Heart left ventricle (tissue), 16 donors: ENCODE measurements at regions not wholly inside any gene's neighbourhood (a gene's known extent, or its start where the extent isn't known, plus 50 kb on each side); places are given as distances from the start of the nearest gene placed in this dataset.

Experiments
- ATAC-seq, 4 donors: fragments of 200-7000 bp; cut with Tn5 transposase; one replicate each; pipeline ENCODE4 v1.9.1; 2020 to 2022; ENCODE audit warnings: moderate library complexity in 4 of 4, mild to moderate bottlenecking in 3 of 4, moderate number of reproducible peaks in 1 of 4
- DNase-seq, 5 donors: peaks; one replicate each; pipeline ENCODE4 v3.0.0-alpha.2; 2020
- H3K27ac ChIP-seq, 12 donors: fragments of 200-600 bp; sonication (generic) in 4 of 12; one replicate each; pipeline versions ENCODE4 v1.5.0 to v1.8.0; 2016 to 2022; ENCODE audit warnings: mild to moderate bottlenecking in 2 of 12
- H3K27me3 ChIP-seq, 9 donors: fragments of 200-600 bp; sonication (generic) in 2 of 9; one replicate each; pipeline versions ENCODE4 v1.5.1 to v1.8.0; 2016 to 2022; ENCODE audit warnings: mild to moderate bottlenecking in 3 of 9
- H3K36me3 ChIP-seq, 9 donors: fragments of 200-600 bp; sonication (generic) in 2 of 9; one replicate each; pipeline versions ENCODE4 v1.5.0 to v1.8.0; 2018 to 2022; ENCODE audit warnings: mild to moderate bottlenecking in 2 of 9
- H3K4me1 ChIP-seq, 12 donors: fragments of 200-600 bp; sonication (generic) in 4 of 12; one replicate each; pipeline versions ENCODE4 v1.5.0 to v1.8.0; 2016 to 2022; ENCODE audit warnings: mild to moderate bottlenecking in 3 of 12
- H3K4me3 ChIP-seq, 12 donors: fragments of 200-600 bp; sonication (generic) in 4 of 12; one replicate each; pipeline versions ENCODE4 v1.5.0 to v1.8.0; 2017 to 2022; ENCODE audit warnings: mild to moderate bottlenecking in 9 of 12, moderate library complexity in 4 of 12
- H3K9me3 ChIP-seq, 12 donors: fragments of 200-600 bp; sonication (generic) in 4 of 12; one replicate each; pipeline versions ENCODE4 v1.5.0 to v1.8.0; 2016 to 2022; ENCODE audit warnings: mild to moderate bottlenecking in 1 of 12
- CTCF ChIP-seq, 12 donors: fragments of 200-600 bp; sonication (generic) in 4 of 12; IDR thresholded peaks; one replicate each; pipeline versions ENCODE4 v1.5.0 to v1.8.0; 2018 to 2022; ENCODE audit warnings: antibody characterized with exemption in 12 of 12, mild to moderate bottlenecking in 5 of 12
- POLR2A ChIP-seq, 2 donors: fragments of 450-650 bp; IDR thresholded peaks; one replicate each; pipeline ENCODE4 v1.6.1; 2017; ENCODE audit warnings: antibody characterized with exemption in 2 of 2, mild to moderate bottlenecking in 2 of 2, moderate library complexity in 2 of 2
- WGBS, 4 donors: extraction: QIAGEN DNeasy Blood & Tissue Kit in 2 of 4; methylation state at CpG; one replicate each; pipeline versions ENCODE4 v1.1.5 to v1.1.7; 2013 to 2018; 5-methylcytosine and 5-hydroxymethylcytosine counted together
- intact Hi-C, 10 donors: fragments of 100-400 bp; cut with DNase I; formaldehyde crosslinking; loops; one replicate each; pipeline versions ENCODE4 v1.11.1 to v1.14.2; 2022
- donor health status: ischemic (EF 13 %, LVEDD 7.1; RV severe dilation, severe dysfunction).
- donor health status: healthy with polysubstance abuse.
- donor health status: DM: no; HTN: yes; CAD: no.
- donor health status: DM: no; HTN: no; CAD: no.
- donor health status: ischemic (EF 25% LVEDD 6.9; RV normal size, moderate dysfunction).
- donor health status: ischemic (EF 25% LVEDD 5.7; RV mildly dilated, moderate dysfunction).
- donor health status: healthy.
- donor health status: DM: yes; HTN: yes; CAD: no.
- donor health status: ischemic (EF 35%, LVEDD 5.7; RV mildly dilated, moderate dysfunction).
- donor health status: nonischemic (EF 11% LVEDD 7.7; RV severe dilation, severe dysfunction).
- donor health status: DM: yes; HTN: yes; CAD: no.
- donor health status: PGD.
- donor health status: ischemic (EF 29% LVEDD 5.4; RV normal size, mild dysfunction).
- donor health status: nonischemic (EF 23%, LVEDD 6.1; RV moderate dilation, normal function).

GRCh38 chr2:221005338-221005737 is 566.8 kb downstream of the EPHA4 start:
- Histone ChIP-seq H3K4me3 (no peak overlapping the region), H3K4me1 (no peaks in the 10 kb centered on the region), H3K27ac (no peak overlapping the region), H3K27me3 (no peaks in the 10 kb centered on the region), H3K9me3 (no peaks in the 10 kb centered on the region), H3K36me3 (no peaks in the 10 kb centered on the region)
- TF ChIP-seq POLR2A (IDR thresholded peaks at IDR 0.05) (no peak), CTCF (IDR thresholded peaks at IDR 0.05) (no peak)
- WGBS, 4 donors, result 88 to 96% (median 94%) methylated on average over 3 of the region's 3 CpGs
- ATAC-seq (no peak), DNase-seq (no peak)
- intact Hi-C loops, result no loop called here

- Histone ChIP-seq H3K4me3 (no peak overlapping the region), H3K27ac (no peak overlapping the region), H3K9me3 (no peaks in the 10 kb centered on the region), H3K4me1 (no peaks in the 10 kb centered on the region), H3K36me3 (no peaks in the 10 kb centered on the region), H3K27me3 (no peaks in the 10 kb centered on the region)
- DNase-seq (no peak), ATAC-seq (no peak)
- intact Hi-C loops, result no loop called here
- no peak for TF ChIP-seq CTCF (IDR thresholded peaks at IDR 0.05)
- TF ChIP-seq POLR2A (IDR thresholded peaks at IDR 0.05), result no peak
These were observed 566.0 kb downstream of the EPHA4 start for GRCh38 chr2:221006084-221006483.

DNA sequence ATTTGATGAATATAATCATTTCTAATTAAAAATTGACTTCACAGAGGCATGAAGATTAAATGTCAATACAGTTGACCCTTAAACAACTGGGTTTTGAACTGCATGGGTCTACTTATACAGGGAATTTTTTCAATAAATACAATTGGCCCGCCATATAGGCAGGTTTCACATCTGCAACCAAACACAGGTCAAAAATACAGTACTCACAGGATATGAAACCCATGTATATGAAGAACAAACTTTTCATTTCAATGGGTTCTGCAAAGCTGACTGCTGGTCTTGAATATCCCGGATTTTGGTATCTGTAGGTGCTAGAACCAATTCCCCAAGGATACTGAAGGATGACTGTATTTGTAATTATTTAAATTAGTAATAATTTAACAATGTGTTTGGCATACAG is 555.6 kb downstream of the EPHA4 start:
- ATAC-seq (no peak), DNase-seq (no peak)
- intact Hi-C loops, result no loop called here
- Histone ChIP-seq H3K27me3 (no peaks in the 10 kb centered on the region), H3K4me1 (no peaks in the 10 kb centered on the region), H3K36me3 (no peaks in the 10 kb centered on the region), H3K27ac (no peak overlapping the region), H3K9me3 (no peaks in the 10 kb centered on the region), H3K4me3 (no peak overlapping the region)
- WGBS, 4 donors, result 71 to 97% (median 97%) methylated on average over 2 of the region's 2 CpGs
- TF ChIP-seq POLR2A (IDR thresholded peaks at IDR 0.05) (no peak), CTCF (IDR thresholded peaks at IDR 0.05) (no peak)

DNA sequence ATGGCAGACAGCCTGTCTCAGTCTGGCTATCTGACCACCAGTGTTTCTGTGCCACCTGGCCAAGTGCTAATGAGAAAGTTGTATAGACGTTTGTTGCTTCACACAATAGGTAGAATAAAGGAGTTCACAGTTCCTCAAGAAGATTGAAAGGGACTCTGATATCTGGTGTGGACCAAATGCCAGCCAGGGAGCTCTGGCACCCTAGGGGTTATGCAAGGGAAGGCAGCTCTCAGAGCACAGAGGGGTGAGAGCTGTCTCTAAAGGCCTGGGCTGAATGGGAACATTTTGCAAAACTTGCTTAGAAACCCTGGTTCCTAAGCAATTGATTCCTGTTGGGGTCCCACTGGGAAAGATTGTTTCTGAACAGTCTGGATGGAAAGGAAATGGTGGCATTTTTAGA is 553.8 kb downstream of the EPHA4 start:
- TF ChIP-seq POLR2A (IDR thresholded peaks at IDR 0.05) (no peak), CTCF (IDR thresholded peaks at IDR 0.05) (no peak)
- DNase-seq (no peak), ATAC-seq (no peak)
- Histone ChIP-seq H3K4me3 (no peak overlapping the region), H3K36me3 (no peaks in the 10 kb centered on the region), H3K9me3 (no peaks in the 10 kb centered on the region), H3K4me1 (peaks cover 0 to 3% (median 0%) of the 10 kb centered on the region in 12 donors), H3K27ac (no peak overlapping the region), H3K27me3 (no peaks in the 10 kb centered on the region)
- 78 to 94% (median 81%) methylated on average over 1 of the region's 1 CpG for WGBS, 4 donors
- intact Hi-C loops, result no loop called here
